GM12892 (cell line): ENCODE measurements at regions not wholly inside any gene's neighbourhood (a gene's known extent, or its start where the extent isn't known, plus 50 kb on each side); places are given as distances from the start of the nearest gene placed in this dataset.

Experiments
- DNase-seq: peaks from one replicate; pipeline ENCODE4 v3.0.0; 2011; ENCODE audit not compliant: insufficient read length
- FAIRE-seq: peaks from 2 replicates; lab custom pipeline; 2011; peaks lifted over from hg19 to GRCh38; lab: Jason Lieb, UNC
- POLR2A ChIP-seq: IDR thresholded peaks from 2 replicates; pipeline ENCODE4 v1.6.1; 2011; ENCODE audit warnings: low read depth, low read length, control low read depth
- POLR2AphosphoS5 ChIP-seq: IDR thresholded peaks from 2 replicates; pipeline ENCODE4 v1.6.1; 2011; ENCODE audit warnings: low read depth, low read length, control low read depth
- TAF1 ChIP-seq: IDR thresholded peaks from 2 replicates; pipeline ENCODE4 v1.6.1; 2011; ENCODE audit warnings: low read depth, mild to moderate bottlenecking, control low read depth, low read length, borderline replicate concordance

- no peak for FAIRE-seq
- TF ChIP-seq POLR2AphosphoS5 (no peak), POLR2A (no peak)
- DNase-seq = no peak
These were observed 1109.3 kb downstream of the MAT2B start for GRCh38 chr5:164614707-164615106.

GRCh38 chr5:164617290-164617689 lies 1111.9 kb downstream of the MAT2B start:
- DNase-seq = no peak
- FAIRE-seq = no peak
- no peak for TF ChIP-seq POLR2AphosphoS5
- no peak for TF ChIP-seq POLR2A
- TF ChIP-seq TAF1 = no peak

DNA sequence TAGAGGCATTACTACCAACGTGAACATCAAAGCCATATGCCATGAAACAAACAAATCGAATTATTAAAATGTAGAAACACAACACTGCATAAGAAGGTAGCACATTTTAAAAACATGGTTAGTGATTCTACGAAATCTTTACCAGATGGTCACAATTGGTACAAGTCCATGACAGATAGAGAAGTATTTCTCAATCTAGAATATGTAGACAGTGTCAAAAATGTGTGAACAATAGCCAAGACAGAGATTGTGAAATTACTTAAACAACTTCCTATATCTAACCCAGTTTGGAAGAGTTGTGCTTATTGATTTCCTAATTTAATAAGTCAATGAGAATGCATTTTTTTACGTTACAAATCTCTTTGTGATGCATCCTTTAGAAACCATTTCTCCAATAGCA lies 1121.6 kb downstream of the MAT2B start:
- FAIRE-seq (no peak), DNase-seq (no peak)
- TF ChIP-seq TAF1 (no peak), POLR2A (no peak), POLR2AphosphoS5 (no peak)

DNA sequence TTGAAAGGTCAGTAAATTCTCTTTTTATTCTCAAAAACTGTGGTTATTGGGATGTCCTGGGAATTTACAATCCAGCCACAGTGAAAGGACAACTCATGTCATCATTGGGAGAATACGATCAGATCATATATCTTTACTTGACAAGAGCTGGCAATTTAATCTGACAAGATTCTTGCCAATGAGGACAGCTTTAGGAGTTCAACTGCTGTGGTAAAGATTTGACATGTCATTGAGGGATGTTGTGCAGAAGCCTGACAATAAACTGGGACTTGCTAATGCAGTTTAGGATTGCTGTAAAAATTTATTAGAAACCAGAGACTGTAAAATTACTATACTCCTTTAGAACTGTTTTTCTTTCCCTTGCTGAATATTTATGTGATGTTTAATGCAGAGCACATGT lies 1131.0 kb downstream of the MAT2B start:
- no peak for FAIRE-seq
- no peak for DNase-seq
- no peak for TF ChIP-seq POLR2A
- TF ChIP-seq TAF1 = no peak
- TF ChIP-seq POLR2AphosphoS5 = no peak

- FAIRE-seq (no peak), DNase-seq (no peak)
- no peak for TF ChIP-seq POLR2AphosphoS5
These were observed 1132.6 kb downstream of the MAT2B start for GRCh38 chr5:164637931-164638521.

DNA sequence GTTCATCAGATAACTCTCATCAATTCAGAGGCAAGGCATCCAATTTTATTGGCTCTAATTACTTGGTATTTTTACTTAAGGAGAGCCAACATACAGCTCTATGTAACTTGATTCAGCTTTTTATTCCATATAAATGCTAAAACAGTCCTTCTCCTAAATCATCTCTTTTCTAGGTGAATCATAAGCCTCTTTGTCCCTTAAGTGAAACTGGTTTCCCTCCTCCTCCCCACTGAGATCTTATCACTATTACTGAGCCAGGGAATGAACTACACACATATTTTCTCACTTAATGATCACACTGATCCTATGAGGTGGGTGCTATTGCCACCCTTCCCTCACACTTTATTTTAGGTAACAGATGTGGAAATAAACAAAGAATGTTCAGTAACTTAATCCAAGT lies 1143.8 kb downstream of the MAT2B start:
- DNase-seq = no peak
- no peak for FAIRE-seq
- TF ChIP-seq TAF1 = no peak

DNA sequence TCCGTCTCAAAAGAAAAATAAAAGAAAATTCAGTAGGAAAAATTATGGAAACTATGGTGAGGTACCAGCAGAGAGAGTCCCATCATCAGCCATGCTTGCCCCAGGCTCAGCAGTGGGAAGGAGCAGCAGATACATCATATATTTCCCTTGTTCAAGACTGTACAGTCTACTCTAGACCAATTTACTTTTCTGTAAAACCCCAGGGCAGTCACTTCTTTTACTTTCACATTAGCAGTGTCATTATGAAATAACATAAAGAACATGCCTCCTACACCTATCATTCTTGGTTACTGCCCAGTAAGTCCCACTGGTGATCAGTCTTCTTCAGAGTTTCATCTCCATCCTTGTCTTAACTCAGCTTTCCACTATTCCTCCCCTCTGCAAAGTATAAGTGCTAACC lies 1145.0 kb downstream of the MAT2B start:
- no peak for FAIRE-seq
- TF ChIP-seq TAF1 (no peak), POLR2A (no peak), POLR2AphosphoS5 (no peak)
- no peak for DNase-seq

GRCh38 chr5:164651546-164652275 lies 1146.3 kb downstream of the MAT2B start:
- FAIRE-seq (no peak), DNase-seq (no peak)
- TF ChIP-seq TAF1 (no peak), POLR2AphosphoS5 (no peak), POLR2A (no peak)

GRCh38 chr5:164652276-164652660 lies 1146.8 kb downstream of the MAT2B start:
- DNase-seq (no peak), FAIRE-seq (no peak)
- TF ChIP-seq TAF1 (no peak), POLR2AphosphoS5 (no peak), POLR2A (no peak)

GRCh38 chr5:164663198-164663989 lies 1158.0 kb downstream of the MAT2B start:
- no peak for TF ChIP-seq POLR2A
- no peak for TF ChIP-seq TAF1
- TF ChIP-seq POLR2AphosphoS5 = no peak
- no peak for FAIRE-seq

DNA sequence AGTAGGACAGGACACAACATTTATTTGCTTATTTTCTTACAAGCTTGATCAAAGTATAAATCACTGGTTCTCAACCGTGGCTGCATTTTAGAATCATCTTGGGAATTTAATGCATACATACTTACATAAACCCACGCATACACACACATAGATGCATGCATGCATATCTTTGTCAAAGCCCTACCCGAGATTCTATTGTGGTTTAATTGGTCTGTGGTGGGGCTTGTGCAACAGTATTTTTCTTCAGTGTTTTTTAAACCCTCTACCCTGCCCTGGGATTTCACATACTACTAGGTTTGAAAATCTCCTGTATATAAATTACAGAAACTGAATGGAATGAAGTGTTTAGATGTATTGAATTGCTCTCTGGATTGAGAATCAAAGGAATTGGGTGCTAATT lies 1166.2 kb downstream of the MAT2B start:
- FAIRE-seq = no peak

More at GRCh38 chr5:164663198-164663989, 1158.0 kb downstream of the MAT2B start:
- DNase-seq = no peak

GRCh38 chr5:164672205-164672604 lies 1166.8 kb downstream of the MAT2B start:
- TF ChIP-seq POLR2A (no peak), TAF1 (no peak)
- no peak for DNase-seq
- FAIRE-seq = no peak

More for the DNA sequence above, 1166.2 kb downstream of the MAT2B start:
- no peak for DNase-seq
- TF ChIP-seq POLR2A (no peak), TAF1 (no peak), POLR2AphosphoS5 (no peak)
